PC-9 (cell line): ENCODE measurements at regions not wholly inside any gene's neighbourhood (a gene's known extent, or its start where the extent isn't known, plus 50 kb on each side); places are given as distances from the start of the nearest gene placed in this dataset.

Source experiments
- BruUV-seq: library from RNA; stranded (reverse); fragments of 400-500 nt; replicated peaks from 2 replicates; lab custom pipeline; 2021; lab: Mats Ljungman, UMichigan
- CTCF ChIA-PET: fragments of 300-600 bp; sonication (Branson Sonifier 250); formaldehyde crosslinking; loops from one replicate; lab custom pipeline; 2022; ENCODE audit warnings: antibody characterized with exemption; lab: Charles Lee
- POLR2A ChIA-PET: fragments of 300-600 bp; sonication (Branson Sonifier 250); formaldehyde crosslinking; loops from one replicate; lab custom pipeline; 2022; ENCODE audit warnings: antibody characterized with exemption; ENCODE audit not compliant: unreplicated experiment; lab: Charles Lee
- DNase-seq, 2 experiments: peaks; one replicate each; pipeline versions ENCODE4 v3.0.0 to v3.0.0-alpha.2; 2015 to 2022; ENCODE audit warnings: mixed read lengths in 1 of 2
- H2AFZ ChIP-seq: fragments of 200-600 bp; sonication (generic); 2 replicates; pipeline ENCODE4 v1.8.1; 2017; ENCODE audit warnings: antibody characterized with exemption
- H3F3A ChIP-seq: fragments of 200-600 bp; sonication (generic); 2 replicates; pipeline ENCODE4 v1.8.1; 2017; ENCODE audit warnings: antibody characterized with exemption, mild to moderate bottlenecking, low read depth; ENCODE audit not compliant: insufficient read depth
- H3K27ac ChIP-seq: fragments of 200-600 bp; sonication (generic); 2 replicates; pipeline ENCODE4 v1.6.1; 2016; ENCODE audit warnings: mixed run types
- H3K27me3 ChIP-seq: fragments of 200-600 bp; sonication (generic); 2 replicates; pipeline ENCODE4 v1.6.1; 2016; ENCODE audit warnings: low read depth, mixed run types; ENCODE audit not compliant: insufficient read depth
- H3K36me3 ChIP-seq: fragments of 200-600 bp; sonication (generic); 2 replicates; pipeline ENCODE4 v1.6.1; 2016; ENCODE audit warnings: low read depth, mixed run types
- H3K4me1 ChIP-seq: fragments of 200-600 bp; sonication (generic); replicated peaks from 2 replicates; pipeline ENCODE4 v1.6.1; 2016; ENCODE audit warnings: mixed run types; ENCODE audit not compliant: insufficient read depth
- H3K4me2 ChIP-seq: fragments of 200-600 bp; sonication (generic); 2 replicates; pipeline ENCODE4 v1.6.1; 2017; ENCODE audit warnings: mixed run types
- H3K4me3 ChIP-seq: fragments of 200-600 bp; sonication (generic); 2 replicates; pipeline ENCODE4 v1.6.1; 2016; ENCODE audit warnings: mixed run types
- H3K79me2 ChIP-seq: fragments of 200-600 bp; sonication (generic); 2 replicates; pipeline ENCODE4 v1.6.1; 2017; ENCODE audit warnings: low read depth, mixed run types
- H3K9me2 ChIP-seq: fragments of 200-600 bp; sonication (generic); 2 replicates; pipeline ENCODE4 v1.8.1; 2017; ENCODE audit warnings: mild to moderate bottlenecking; ENCODE audit not compliant: insufficient read depth
- H3K9me3 ChIP-seq: fragments of 200-600 bp; sonication (generic); 2 replicates; pipeline ENCODE4 v1.8.1; 2016; ENCODE audit warnings: low read depth; ENCODE audit not compliant: insufficient read depth
- H4K20me1 ChIP-seq: fragments of 200-600 bp; sonication (generic); 2 replicates; pipeline ENCODE4 v1.8.1; 2017; ENCODE audit not compliant: insufficient read depth
- EZH2 ChIP-seq: fragments of 200-600 bp; sonication (generic); IDR thresholded peaks from 2 replicates; pipeline ENCODE4 v1.8.0; 2017; ENCODE audit warnings: antibody characterized with exemption, low read depth
- intact Hi-C: fragments of 100-400 bp; cut with micrococcal nuclease; formaldehyde crosslinking; loops from one replicate; pipeline ENCODE4 v1.10.0; 2022; ENCODE audit not compliant: unreplicated experiment
- TF ChIP-seq, protein P1 (sequence below): fragments of 200-600 bp; sonication (generic); conservative IDR thresholded peaks from 2 replicates; pipeline ENCODE4 v1.6.1; 2017; ENCODE audit warnings: mixed run types, antibody characterized with exemption, mild to moderate bottlenecking, moderate library complexity

DNA sequence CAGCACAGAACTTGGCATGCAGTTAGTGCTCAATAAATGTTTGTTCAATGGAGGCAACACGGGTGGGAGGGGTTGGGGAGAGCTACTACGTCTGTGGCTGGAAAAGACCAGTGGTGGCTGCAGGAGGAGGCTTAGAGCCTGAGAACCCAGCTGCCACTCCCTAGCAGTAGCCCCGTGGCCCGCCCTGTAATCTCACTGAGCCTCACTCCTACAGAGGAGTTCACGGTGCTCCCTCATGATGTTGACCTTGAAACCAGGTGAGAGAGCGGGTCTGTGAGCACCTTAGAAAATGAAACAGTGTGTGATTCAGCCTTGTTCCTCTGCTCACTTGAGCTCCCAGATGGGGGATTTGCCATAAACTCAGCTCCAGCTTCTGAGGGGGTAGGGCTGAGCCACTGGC is 299.6 kb downstream of the NPHP4 start:
- Histone ChIP-seq H3K4me3 (no peak overlapping the region), H3K79me2 (no peaks in the 10 kb centered on the region), H3F3A (no peaks in the 10 kb centered on the region), H2AFZ (no peak overlapping the region), H3K36me3 (no peaks in the 10 kb centered on the region), H4K20me1 (no peaks in the 10 kb centered on the region), H3K9me2 (no peaks in the 10 kb centered on the region), H3K4me1 (no peaks in the 10 kb centered on the region), H3K9me3 (no peaks in the 10 kb centered on the region), H3K27ac (no peak overlapping the region), H3K27me3 (peaks cover 70% of the 10 kb centered on the region), H3K4me2 (no peak overlapping the region)
- ChIA-PET POLR2A (no interaction called here), CTCF (no interaction called here)
- intact Hi-C loops: no loop called here
- BruUV-seq: no TSS peak
- TF ChIP-seq, protein P1, sequence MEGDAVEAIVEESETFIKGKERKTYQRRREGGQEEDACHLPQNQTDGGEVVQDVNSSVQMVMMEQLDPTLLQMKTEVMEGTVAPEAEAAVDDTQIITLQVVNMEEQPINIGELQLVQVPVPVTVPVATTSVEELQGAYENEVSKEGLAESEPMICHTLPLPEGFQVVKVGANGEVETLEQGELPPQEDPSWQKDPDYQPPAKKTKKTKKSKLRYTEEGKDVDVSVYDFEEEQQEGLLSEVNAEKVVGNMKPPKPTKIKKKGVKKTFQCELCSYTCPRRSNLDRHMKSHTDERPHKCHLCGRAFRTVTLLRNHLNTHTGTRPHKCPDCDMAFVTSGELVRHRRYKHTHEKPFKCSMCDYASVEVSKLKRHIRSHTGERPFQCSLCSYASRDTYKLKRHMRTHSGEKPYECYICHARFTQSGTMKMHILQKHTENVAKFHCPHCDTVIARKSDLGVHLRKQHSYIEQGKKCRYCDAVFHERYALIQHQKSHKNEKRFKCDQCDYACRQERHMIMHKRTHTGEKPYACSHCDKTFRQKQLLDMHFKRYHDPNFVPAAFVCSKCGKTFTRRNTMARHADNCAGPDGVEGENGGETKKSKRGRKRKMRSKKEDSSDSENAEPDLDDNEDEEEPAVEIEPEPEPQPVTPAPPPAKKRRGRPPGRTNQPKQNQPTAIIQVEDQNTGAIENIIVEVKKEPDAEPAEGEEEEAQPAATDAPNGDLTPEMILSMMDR: no peak
- no peak for TF ChIP-seq EZH2
- no peak for DNase-seq

DNA sequence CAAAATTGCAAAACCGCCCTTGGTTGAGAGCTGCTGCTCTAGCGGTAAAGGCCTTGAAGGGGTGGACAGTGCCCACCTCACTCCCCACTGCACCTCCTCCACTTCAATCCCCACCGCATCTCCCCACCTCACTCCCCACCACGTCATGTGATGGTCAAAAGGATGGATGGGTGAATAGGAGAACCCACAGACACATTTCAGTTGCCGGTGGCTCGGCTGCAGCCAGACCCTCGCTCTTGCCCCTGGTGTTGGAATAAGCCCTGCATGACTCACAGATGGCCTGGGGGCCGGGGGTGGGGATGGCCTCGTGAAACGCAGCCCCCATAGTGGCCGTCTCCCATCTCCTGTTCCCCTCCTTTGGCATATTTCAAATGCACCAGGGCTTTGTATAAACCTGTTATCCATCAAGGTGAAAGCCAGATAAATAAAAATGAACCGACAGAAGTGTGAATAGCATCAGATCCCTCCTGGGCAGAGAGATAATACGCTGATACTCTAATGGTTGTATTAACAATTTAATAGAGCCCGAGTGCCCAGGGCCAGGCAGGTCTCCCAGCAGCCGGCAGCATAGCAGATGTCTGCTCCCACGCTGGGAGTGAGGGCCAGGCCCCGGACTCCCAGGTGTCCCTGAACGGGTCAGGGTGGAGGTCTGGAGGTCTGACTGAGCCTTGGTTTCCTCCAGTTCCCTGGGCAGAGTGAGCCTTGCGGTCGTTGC is 300.3 kb downstream of the NPHP4 start:
- Histone ChIP-seq H3K36me3 (no peaks in the 10 kb centered on the region), H3K9me2 (no peaks in the 10 kb centered on the region), H3K27me3 (peaks cover 68% of the 10 kb centered on the region), H3K4me3 (no peak overlapping the region), H3F3A (no peaks in the 10 kb centered on the region), H2AFZ (no peak overlapping the region), H3K79me2 (no peaks in the 10 kb centered on the region), H3K4me1 (no peaks in the 10 kb centered on the region), H3K27ac (no peak overlapping the region), H4K20me1 (no peaks in the 10 kb centered on the region), H3K9me3 (no peaks in the 10 kb centered on the region), H3K4me2 (no peak overlapping the region)
- TF ChIP-seq, protein P1: no peak
- no peak for TF ChIP-seq EZH2
- intact Hi-C loops: no loop called here
- DNase-seq: no peak
- BruUV-seq: no TSS peak
- CTCF ChIA-PET: no interaction called here
- POLR2A ChIA-PET: no interaction called here

- Histone ChIP-seq H3K36me3 (no peaks in the 10 kb centered on the region), H3K27me3 (peaks cover 66% of the 10 kb centered on the region), H3K9me3 (no peaks in the 10 kb centered on the region), H3K79me2 (no peaks in the 10 kb centered on the region), H3K4me3 (no peak overlapping the region), H3K4me1 (no peaks in the 10 kb centered on the region), H3K9me2 (no peaks in the 10 kb centered on the region), H2AFZ (no peak overlapping the region), H3F3A (no peaks in the 10 kb centered on the region), H3K27ac (no peak overlapping the region), H3K4me2 (no peak overlapping the region), H4K20me1 (no peaks in the 10 kb centered on the region)
- ChIA-PET POLR2A (no interaction called here), CTCF (no interaction called here)
- intact Hi-C loops: no loop called here
- TF ChIP-seq, protein P1: no peak
- no peak for TF ChIP-seq EZH2
- no peak for DNase-seq
- BruUV-seq: no TSS peak
These were observed 301.3 kb downstream of the NPHP4 start for GRCh38 chr1:5690898-5691297.
